Fibroblast of skin of scalp (primary cell): ENCODE measurements at regions not wholly inside any gene's neighbourhood (a gene's known extent, or its start where the extent isn't known, plus 50 kb on each side); places are given as distances from the start of the nearest gene placed in this dataset.
A peak's percentile ranks its signal among the peaks of the same experiment; 100 is the strongest.
"Not testable (repeated sequence)": the region's sequence is repeated elsewhere in the genome, so short reads cannot be mapped to it uniquely, and the experiment has no call there.

Experiments used
- DNase-seq: peaks from one replicate; pipeline ENCODE4 v3.0.0-alpha.2; 2013

- DNase-seq = no peak
Measured at GRCh38 chr20:53660078-53660909, 66.7 kb upstream of the ZNF217 start.

DNA sequence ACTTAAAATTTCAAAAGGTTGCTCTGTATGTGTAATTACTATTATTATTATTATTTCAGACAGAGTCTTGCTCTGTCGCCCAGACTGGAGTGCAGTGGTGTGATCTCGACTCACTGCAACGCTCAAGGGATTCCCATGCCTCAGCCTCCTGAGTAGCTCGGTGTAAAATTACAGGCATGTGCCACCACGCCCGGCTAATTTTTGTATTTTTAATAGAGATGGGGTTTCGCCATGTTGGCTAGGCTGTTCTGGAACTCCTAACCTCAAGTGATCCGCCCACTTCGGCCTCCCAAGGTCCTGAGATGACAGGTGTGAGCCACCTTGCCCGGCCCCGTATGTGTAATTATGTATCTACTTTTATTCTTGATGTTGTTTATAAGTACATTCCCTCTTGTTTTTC is 65.3 kb upstream of the ZNF217 start:
- DNase-seq = no peak

- DNase-seq = no peak
Measured at GRCh38 chr20:53658322-53658721, 64.7 kb upstream of the ZNF217 start.

GRCh38 chr20:53657732-53658131 is 64.1 kb upstream of the ZNF217 start:
- no peak for DNase-seq

DNA sequence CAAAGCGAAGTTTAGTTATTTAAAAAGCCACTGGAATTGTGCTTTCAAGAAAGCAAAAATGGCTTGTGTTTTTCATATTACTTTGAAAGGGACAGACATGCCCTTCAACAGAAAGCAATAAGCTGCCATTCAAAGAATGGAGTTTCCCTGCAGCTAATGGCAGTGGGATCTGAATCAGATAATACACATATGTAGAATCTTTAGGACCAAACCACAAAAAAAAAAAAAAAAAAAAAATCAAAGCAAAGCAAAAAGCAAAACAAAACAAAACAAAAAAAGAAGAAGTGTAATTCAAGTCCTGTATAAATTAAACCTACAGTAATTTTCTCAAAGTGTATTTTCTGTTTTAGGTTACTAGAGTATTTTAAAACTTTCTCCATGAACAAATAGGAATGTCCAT is 63.6 kb upstream of the ZNF217 start:
- no peak for DNase-seq

DNA sequence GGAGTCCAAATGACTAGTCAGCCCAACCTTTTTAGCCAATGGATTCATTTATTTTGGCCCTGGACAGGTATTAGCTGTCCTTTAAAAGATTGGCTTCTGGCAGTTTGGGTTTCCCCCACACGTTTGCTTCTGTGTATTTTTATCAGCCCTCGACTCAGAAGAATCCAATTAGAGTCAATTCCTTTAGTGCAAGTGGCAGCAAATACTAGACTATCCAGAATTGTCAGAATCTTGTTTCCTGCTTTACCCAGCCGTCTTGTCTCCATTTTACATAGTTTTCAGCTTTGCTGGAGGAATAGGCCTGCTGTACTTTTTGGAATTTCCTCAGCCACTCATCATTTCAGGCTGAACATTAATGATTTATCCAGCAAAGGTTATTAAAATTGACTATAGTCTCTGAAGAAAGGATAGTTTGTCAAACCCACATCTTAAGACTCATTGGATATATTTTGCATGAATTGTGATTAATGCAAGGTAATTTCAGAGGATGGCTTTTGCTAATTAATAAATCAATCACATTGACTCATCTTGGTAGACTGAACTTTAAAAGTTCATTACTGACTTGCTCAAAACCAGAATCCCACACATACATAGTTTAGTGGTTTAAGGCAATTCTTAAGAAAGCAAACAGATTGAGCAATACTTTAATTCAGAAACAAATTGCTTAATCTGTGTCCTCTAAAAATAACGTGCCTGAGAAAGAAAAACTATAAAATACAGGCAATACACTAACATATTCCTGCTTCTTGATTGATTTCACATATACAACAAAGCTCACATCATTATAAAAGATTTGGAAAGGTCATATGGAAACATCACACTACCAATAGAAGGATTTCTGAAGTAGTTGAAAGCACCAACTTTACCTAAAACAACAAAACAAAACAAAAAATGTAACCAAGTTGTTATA is 62.9 kb upstream of the ZNF217 start:
- DNase-seq = peak; percentile 65

- DNase-seq = peak; percentile 73
Measured at GRCh38 chr20:53655625-53656292, 62.1 kb upstream of the ZNF217 start.

DNA sequence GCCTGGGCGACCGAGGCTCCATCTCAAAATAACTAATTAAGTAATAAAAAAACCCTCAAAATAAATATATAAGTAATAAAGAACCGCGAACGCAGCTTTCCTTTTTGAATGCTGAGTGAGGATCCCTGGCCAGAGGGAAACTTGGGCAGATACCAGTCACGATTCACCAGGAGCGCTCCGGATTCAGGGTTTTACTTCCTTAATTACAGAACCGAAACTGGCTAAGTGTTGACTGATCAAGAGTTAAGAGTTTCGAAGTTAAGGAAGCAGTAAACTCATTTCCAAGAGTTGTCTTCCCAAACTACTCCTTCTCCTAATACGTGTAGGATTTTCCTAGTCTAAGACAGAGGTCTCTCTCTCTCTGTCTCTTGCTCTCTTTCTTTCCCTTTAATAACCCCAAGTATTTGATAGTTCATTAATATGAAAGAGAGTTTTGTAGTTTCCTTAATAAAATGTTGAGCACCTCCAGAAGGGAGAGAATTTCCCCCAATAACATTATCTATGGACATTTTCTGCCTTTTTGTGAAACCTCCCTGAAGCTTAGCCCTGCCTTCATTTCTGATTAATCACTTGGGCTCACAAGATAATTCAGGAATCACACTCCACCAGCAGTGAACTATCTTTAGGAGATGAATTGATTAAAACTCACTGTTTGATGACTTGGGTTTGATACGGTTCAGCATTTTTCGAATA is 61.4 kb upstream of the ZNF217 start:
- DNase-seq = no peak

DNA sequence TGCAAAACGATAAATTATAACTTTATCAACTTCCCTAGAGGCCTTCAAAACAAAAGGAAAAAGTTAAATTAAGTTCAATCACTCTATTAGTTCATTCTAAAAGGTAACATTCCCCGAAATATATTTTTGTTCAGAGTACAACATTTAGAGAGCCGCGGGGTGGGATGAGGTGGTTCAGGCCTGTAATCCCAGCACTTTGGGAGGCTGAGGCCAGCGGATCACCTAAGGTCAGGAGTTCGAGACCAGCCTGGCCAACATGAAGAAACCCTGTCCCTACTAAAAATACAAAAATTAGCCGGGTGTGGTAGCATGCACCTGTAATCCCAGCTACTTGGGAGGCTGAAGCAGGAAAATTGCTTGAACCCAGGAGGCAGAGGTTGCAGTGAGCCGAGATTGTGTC is 60.9 kb upstream of the ZNF217 start:
- DNase-seq = not testable (repeated sequence)

- DNase-seq = no peak
Measured at GRCh38 chr20:53652859-53653517, 59.3 kb upstream of the ZNF217 start.

GRCh38 chr20:53652090-53652858 is 58.6 kb upstream of the ZNF217 start:
- DNase-seq = no peak

- not testable (repeated sequence) for DNase-seq
Measured at GRCh38 chr20:53649493-53649892, 55.9 kb upstream of the ZNF217 start.

DNA sequence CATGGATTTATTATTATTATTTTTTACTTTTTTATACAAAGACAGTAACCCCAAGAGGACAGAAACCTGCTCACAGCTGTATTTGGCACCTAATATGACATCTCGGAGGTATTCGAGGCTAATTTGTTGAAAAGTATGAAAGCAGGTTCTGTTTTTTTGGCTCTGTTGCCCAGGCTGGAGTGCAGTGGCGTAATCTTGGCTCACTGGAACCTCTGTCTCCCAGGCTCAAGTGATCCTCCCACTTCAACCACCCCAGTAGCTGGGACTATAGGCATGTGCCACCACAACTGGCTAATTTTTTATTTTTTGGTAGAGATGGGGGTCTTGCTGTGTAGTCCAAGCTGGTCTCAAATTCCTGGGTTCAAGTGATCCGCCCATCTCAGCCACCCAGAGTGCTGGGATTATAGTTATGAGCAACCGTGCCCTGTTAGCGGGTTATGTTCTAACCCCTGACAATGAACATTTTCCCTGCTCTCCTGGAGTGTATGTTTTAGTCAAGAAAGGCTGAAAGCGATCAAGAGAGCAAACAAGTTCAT is 53.7 kb upstream of the ZNF217 start:
- no peak for DNase-seq

GRCh38 chr20:53646550-53646949 is 52.9 kb upstream of the ZNF217 start:
- no peak for DNase-seq

GRCh38 chr20:53645582-53645897 is 51.9 kb upstream of the ZNF217 start:
- no peak for DNase-seq

DNA sequence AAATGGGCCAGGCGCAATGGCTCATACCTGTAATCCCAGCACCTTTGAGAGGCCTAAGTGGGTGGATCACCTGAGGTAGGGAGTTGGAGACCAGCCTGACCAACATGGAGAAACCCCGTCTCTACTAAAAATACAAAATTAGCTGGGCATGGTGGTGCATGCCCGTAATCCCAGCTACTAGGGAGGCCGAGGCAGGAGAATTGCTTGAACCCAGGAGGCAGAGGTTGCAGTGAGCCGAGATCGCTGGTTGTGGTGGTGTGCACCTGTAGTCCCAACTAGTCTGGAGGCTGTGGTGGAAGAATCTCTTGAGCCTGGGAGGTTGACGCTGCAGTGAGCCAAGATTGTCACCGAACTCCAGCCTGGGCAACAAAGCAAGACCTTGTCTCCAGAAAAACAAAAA is 50.5 kb upstream of the ZNF217 start:
- not testable (repeated sequence) for DNase-seq
